MG63 (cell line): ENCODE measurements at regions not wholly inside any gene's neighbourhood (a gene's known extent, or its start where the extent isn't known, plus 50 kb on each side); places are given as distances from the start of the nearest gene placed in this dataset.
"Not testable (repeated sequence)": the region's sequence is repeated elsewhere in the genome, so short reads cannot be mapped to it uniquely, and the experiment has no call there.

Experiments
- DNase-seq: peaks from one replicate; pipeline ENCODE4 v3.0.0-alpha.2; 2020
- H3K27me3 ChIP-seq: fragments of 250-450 bp; sonication (Bioruptor Pico); 2 replicates; pipeline ENCODE4 v1.5.1; 2020; ENCODE audit warnings: mild to moderate bottlenecking, moderate library complexity
- H3K36me3 ChIP-seq: fragments of 250-450 bp; sonication (Bioruptor Pico); 2 replicates; pipeline ENCODE4 v1.5.1; 2020; ENCODE audit warnings: mild to moderate bottlenecking, moderate library complexity
- H3K4me3 ChIP-seq: fragments of 250-450 bp; sonication (Bioruptor Pico); 2 replicates; pipeline ENCODE4 v1.5.1; 2020; ENCODE audit warnings: mild to moderate bottlenecking, moderate library complexity
- H3K9me3 ChIP-seq: fragments of 250-450 bp; sonication (Bioruptor Pico); 2 replicates; pipeline ENCODE4 v1.5.1; 2020; ENCODE audit warnings: mild to moderate bottlenecking, moderate library complexity

DNA sequence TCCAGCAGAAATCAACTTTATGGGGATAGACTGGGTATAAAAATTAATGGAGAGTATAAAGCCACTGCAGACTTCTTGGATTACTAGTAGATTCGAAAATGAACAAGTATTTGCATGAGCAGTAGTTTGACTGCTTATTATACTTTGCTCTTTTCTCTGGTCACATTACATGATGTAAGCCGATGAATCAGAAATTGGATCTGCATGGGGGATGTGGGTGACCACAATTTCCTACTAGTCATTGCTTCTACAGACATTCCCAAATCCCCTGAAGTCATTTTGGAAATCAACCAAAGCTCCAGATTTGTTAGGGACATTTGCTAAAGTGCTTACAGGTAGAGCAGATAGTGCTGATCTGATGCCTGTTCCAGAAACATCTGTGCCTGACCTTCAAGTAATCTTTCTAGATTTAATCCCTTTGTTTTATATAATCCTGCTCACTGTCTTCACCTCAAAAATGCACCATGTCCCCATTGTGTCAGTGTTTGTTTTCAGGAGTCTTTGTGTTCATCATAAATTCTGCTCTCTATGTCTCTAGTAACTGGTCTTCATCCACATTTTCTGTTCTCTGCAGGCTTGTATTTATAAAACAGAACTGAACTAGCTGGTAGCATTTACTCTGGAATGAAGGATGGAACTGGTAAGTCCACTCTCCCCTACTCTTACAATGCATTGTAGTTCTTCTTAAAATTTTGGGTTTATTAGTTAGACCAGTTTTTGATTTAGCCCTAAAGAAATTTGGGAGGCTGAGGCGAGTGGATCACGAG lies 201.5 kb upstream of the CSNK1A1L start:
- Histone ChIP-seq H3K27me3 (no peaks in the 10 kb centered on the region), H3K36me3 (no peaks in the 10 kb centered on the region), H3K9me3 (peaks cover 6% of the 10 kb centered on the region), H3K4me3 (no peak overlapping the region)
- DNase-seq: peak; percentile 72

DNA sequence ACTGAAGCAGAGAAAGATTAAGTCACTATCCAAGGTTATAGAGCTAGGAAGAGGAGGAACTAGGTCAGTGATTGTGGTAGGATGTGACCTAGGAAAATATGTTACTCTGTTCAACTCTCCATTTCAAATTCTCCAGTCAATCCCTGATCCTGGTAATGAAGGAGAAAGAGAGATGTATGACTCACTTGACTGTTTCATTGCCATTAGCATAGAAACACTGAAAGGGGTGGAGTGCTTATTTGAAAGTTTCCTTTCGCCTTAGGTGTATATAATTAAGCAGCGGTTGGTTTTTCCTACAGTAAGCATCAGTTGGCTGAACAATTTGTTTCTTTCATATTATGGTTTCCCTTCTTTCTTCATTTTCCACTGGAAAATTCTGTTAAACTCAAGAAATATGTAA lies 198.1 kb upstream of the CSNK1A1L start:
- no peaks in the 10 kb centered on the region for H3K27me3 ChIP-seq
- no peaks in the 10 kb centered on the region; the same call in none of the 2 replicates for H3K9me3 ChIP-seq
- H3K4me3 ChIP-seq: no peak overlapping the region
- DNase-seq: no peak
- H3K36me3 ChIP-seq: no peaks in the 10 kb centered on the region

- no peak for DNase-seq
- Histone ChIP-seq H3K9me3 (no peaks in the 10 kb centered on the region; the same call in none of the 2 replicates), H3K4me3 (no peak overlapping the region), H3K36me3 (no peaks in the 10 kb centered on the region), H3K27me3 (no peaks in the 10 kb centered on the region)
Observed at GRCh38 chr13:37302686-37303085, 197.2 kb upstream of the CSNK1A1L start.

- no peak overlapping the region for H3K4me3 ChIP-seq
- no peaks in the 10 kb centered on the region for H3K36me3 ChIP-seq
- H3K27me3 ChIP-seq: no peaks in the 10 kb centered on the region
- no peak for DNase-seq
- no peaks in the 10 kb centered on the region; the same call in 1 of the 2 replicates for H3K9me3 ChIP-seq
Observed at GRCh38 chr13:37295573-37295972, 190.1 kb upstream of the CSNK1A1L start.

DNA sequence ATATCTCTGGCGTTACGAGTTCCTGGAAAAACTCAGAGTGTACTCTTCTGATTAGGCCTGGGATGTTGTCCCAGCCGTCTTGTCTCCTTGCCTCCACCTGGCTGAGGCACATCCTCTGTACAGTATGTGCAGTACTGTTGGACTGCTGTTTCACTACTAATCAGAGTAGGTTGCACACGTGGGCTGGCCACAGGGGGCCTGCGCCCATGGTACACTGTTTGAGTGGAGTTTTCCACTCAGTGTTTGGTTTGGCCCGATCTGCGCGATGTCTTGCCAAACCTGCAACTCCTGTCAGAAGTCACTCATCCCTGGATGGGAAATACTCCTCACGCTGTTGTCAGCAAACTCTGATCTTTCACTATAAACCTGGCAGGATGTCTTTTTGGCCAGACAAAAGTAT lies 189.6 kb upstream of the CSNK1A1L start:
- Histone ChIP-seq H3K27me3 (no peaks in the 10 kb centered on the region), H3K9me3 (no peaks in the 10 kb centered on the region; the same call in 1 of the 2 replicates), H3K36me3 (no peaks in the 10 kb centered on the region), H3K4me3 (no peak overlapping the region)
- peak; percentile 47 for DNase-seq

GRCh38 chr13:37294472-37294871 lies 189.0 kb upstream of the CSNK1A1L start:
- H3K4me3 ChIP-seq: no peak overlapping the region
- no peaks in the 10 kb centered on the region for H3K27me3 ChIP-seq
- DNase-seq: no peak
- H3K9me3 ChIP-seq: no peaks in the 10 kb centered on the region
- no peaks in the 10 kb centered on the region for H3K36me3 ChIP-seq

DNA sequence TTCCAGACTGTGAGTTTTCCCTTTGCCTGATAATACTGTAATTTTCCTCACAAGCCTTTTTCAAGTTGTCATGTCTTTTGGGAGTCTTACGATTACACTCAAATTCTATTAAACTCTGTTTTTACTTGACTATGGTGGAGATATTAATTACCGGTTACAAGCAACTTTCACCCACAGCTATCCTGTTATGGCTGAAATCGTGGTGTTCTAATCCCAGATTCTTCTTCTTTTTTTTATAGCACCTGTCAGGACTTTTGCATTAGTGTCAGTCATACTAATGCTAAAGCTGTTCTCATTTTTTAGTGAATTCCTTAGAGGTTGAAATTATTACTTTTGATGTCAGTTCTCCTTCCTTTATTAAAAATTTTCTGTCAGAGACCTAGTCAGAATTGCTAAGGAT lies 187.8 kb upstream of the CSNK1A1L start:
- 0 out of 2 replicates have a peak, but pooled peaks cover 2% of the 10 kb centered on the region for H3K9me3 ChIP-seq
- no peak overlapping the region for H3K4me3 ChIP-seq
- H3K36me3 ChIP-seq: no peaks in the 10 kb centered on the region
- H3K27me3 ChIP-seq: no peaks in the 10 kb centered on the region
- DNase-seq: no peak

DNA sequence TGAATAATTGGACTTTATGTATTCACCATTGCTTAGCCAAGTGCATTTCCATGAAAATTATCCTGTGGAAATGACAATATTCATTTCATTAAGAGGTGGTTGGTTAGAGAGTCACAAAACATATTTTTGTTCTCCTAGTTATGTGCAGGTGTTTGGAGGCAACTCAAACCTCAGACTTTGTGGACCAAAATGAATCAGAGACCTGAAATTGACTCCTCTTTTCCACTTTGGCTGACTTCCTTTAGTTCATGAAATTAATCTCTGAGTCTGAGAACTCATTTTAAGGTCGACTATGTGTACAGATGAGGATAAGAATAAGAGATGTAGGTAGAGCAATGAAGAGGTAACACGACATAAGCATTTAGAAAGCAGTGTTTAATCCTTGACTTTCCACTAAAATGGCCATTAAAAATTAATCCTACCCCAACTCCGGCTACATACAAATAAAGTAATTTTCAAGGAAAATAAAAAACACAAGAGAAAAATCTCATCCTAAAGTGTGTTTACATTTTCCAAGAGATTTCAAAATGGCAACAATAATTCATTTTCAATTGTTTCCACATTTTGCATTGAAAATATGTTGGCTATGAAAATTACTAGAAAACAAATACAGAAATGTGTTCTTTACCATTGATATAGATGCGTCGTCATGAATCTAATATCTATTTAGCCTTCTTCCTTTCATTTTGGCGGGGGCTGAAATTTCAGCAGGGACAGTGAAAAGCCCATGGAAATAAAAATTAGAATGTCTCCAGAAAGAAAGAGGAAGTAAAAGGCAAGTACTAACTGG lies 185.4 kb upstream of the CSNK1A1L start:
- Histone ChIP-seq H3K9me3 (peaks cover 5% of the 10 kb centered on the region; the same call in 1 of the 2 replicates), H3K4me3 (no peak overlapping the region), H3K27me3 (no peaks in the 10 kb centered on the region), H3K36me3 (no peaks in the 10 kb centered on the region)
- no peak for DNase-seq

DNA sequence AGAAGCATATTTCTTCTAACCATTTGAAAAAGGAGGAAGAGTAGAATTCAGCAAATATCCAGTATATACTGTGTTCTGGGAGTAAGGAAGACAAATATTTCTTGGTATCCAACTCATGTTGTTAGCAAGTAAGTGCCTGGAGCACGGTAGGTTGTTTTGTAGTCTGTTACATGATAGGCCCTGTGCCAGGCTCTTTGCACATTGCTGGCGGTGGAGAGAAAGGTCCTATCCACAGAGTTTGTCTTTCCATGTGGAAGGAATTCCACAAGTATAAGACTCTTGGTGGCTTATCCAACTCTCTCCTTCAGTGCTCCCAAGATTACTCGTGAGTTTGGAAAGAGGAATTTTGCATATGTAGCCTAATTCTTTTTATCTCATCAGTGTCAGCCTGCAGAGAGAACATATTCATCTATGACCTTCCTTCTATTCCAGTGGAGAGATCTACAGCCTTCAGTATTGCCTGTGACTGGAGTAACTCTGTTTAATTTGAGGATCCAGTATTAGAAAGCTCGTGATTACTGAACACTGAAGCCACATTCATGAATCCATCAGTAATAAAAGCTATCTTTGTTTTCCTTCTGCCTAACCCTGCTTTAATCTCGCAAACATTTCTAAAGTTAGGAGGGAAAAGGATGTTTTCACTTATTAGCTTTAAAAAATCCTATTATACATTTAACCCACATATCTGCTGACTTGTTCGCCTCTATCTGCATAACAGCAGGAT lies 183.9 kb upstream of the CSNK1A1L start:
- Histone ChIP-seq H3K27me3 (no peaks in the 10 kb centered on the region), H3K36me3 (no peaks in the 10 kb centered on the region), H3K4me3 (no peak overlapping the region), H3K9me3 (peaks cover 7% of the 10 kb centered on the region; the same call in 1 of the 2 replicates)
- DNase-seq: no peak

DNA sequence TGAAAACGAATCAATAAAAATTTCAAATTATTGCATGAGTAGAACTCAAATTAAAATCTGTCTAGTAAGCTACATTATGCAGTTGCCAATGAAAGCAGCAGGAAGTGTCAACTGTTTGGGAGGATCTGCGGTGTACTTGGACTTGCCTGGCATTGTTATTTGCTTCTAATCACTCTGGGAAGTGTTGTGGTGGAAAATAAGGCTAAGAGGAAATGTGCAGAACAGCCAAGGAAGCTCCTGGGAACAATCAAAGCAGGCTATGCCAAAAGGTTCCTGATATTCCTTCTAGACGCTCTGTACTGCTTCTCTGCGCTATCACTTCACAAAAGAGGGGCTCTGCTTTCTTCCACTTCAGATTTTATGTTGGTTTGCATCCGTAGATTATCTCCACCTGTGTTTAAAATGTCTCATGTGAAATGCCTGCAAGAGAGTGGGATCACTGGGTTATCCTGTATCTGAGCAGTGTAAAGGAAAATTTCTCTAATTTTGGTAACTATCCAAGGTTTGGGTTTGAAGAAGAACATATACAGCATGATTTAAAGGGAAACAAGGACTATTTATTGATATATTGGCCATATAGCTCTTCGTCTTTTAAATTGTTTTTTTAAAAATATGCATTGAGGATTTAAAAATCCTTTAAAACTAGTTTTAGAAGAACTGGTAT lies 182.7 kb upstream of the CSNK1A1L start:
- no peak for DNase-seq
- Histone ChIP-seq H3K4me3 (no peak overlapping the region), H3K36me3 (no peaks in the 10 kb centered on the region), H3K9me3 (peaks cover 12% of the 10 kb centered on the region; the same call in 1 of the 2 replicates), H3K27me3 (no peaks in the 10 kb centered on the region)

- not testable (repeated sequence) for H3K36me3 ChIP-seq, H3K27me3 ChIP-seq, H3K9me3 ChIP-seq, H3K4me3 ChIP-seq, DNase-seq
Observed at GRCh38 chr13:37280231-37280630, 174.8 kb upstream of the CSNK1A1L start.

GRCh38 chr13:37277435-37278144 lies 172.1 kb upstream of the CSNK1A1L start:
- Histone ChIP-seq H3K36me3 (no peaks in the 10 kb centered on the region), H3K4me3 (no peak overlapping the region), H3K27me3 (no peaks in the 10 kb centered on the region), H3K9me3 (no peaks in the 10 kb centered on the region; the same call in none of the 2 replicates)
- no peak for DNase-seq

DNA sequence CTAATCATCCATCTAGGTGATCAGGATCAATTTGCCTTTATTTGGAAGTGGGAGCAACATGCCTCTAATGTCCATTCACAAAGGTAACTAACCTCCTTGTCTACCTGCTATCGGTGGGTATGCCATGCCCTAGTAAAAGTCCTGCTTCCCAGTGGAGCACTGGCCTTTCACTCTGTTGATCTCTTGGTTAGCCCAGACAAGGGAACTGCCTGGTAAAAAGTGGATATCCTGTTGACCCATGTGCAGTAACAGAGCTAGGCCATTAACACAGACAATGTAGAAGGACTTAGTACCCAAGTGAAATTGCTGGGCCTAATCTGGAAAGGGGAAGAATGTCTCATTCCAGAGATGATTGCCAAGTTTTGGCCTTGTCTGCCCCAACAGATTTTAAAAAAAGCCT lies 171.5 kb upstream of the CSNK1A1L start:
- no peaks in the 10 kb centered on the region for H3K36me3 ChIP-seq
- H3K27me3 ChIP-seq: no peaks in the 10 kb centered on the region
- H3K9me3 ChIP-seq: no peaks in the 10 kb centered on the region; the same call in none of the 2 replicates
- no peak for DNase-seq
- no peak overlapping the region for H3K4me3 ChIP-seq

DNA sequence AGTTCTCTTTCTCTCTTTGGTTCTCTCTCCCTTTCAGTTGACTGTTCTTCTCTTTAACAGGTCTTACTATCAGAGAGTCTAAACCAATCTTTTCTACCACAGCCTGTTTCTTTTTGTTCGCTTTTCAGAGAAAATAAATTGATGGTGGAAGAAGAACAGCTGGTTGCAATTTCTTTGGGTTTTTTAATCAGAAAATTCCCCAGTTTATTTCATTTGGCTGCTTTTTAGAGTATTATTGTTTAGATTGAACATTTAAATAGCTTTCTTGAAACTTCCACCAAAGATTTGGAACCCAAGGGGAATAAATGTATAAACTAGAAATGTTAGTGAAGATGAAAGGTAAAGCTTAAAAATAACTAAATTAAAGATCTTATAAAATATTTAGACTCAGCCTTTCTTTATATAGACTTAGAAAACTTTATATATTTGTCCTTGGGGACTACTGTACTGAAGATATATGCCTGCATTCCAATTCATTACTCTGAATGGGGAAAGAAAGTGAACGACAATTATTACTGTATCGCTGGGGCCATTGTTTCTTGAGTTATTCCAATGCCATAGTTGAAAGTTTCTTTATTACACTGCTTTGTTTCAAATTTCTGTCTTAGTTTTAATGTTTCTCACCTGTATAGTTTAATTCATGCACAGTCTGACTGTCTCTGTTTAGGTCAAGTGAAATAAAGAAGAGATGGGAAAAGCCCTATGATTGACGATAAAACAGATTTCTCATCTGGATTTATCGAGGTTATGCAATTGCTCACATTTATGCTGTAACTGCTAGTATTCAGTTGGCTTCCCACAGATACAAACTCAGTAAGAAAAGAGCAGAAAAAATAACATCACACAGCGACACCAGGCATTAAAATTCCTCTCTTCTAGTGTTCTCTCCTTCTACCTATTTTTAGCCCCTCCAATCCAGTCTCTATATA lies 169.4 kb upstream of the CSNK1A1L start:
- Histone ChIP-seq H3K36me3 (no peaks in the 10 kb centered on the region), H3K9me3 (peaks cover 3% of the 10 kb centered on the region), H3K4me3 (no peak overlapping the region), H3K27me3 (no peaks in the 10 kb centered on the region)
- DNase-seq: no peak

DNA sequence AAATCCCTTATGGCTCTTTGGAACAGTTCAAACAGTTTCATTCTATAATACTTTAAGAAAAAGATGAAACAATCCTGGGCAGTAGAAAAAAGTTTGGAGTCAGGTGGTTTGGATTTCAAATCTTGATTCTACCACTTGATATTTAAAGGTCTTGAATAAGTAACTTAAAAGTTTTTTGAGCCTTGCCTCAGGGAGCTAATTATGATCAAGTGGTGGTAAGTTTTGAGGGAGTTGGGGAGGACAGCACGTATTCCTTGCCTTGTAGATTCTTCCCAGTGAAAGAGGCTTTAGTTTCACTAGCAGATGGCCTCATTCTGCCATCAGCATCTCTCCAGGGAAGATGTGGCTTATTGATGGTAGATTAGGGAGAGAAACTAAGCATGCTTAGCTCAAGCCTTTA lies 168.4 kb upstream of the CSNK1A1L start:
- H3K36me3 ChIP-seq: no peaks in the 10 kb centered on the region
- H3K9me3 ChIP-seq: peaks cover 3% of the 10 kb centered on the region
- no peak overlapping the region for H3K4me3 ChIP-seq
- no peaks in the 10 kb centered on the region for H3K27me3 ChIP-seq
- DNase-seq: no peak
